MCF 10A (cell line): ENCODE measurements at regions not wholly inside any gene's neighbourhood (a gene's known extent, or its start where the extent isn't known, plus 50 kb on each side); places are given as distances from the start of the nearest gene placed in this dataset.

Source experiments
- BruUV-seq: library from RNA; stranded (reverse); fragments of 400-500 nt; replicated peaks from 2 replicates; lab custom pipeline; 2021; lab: Mats Ljungman, UMichigan
- CTCF ChIA-PET: fragments of 300-600 bp; sonication (Branson Sonifier 250); formaldehyde crosslinking; extraction: SDS; loops from one replicate; lab custom pipeline; 2021; ENCODE audit warnings: antibody characterized with exemption, inconsistent platforms; lab: Yijun Ruan, JAX
- POLR2A ChIA-PET: fragments of 300-600, 350-650 bp; sonication (Branson Sonifier 250); formaldehyde crosslinking; extraction: SDS; loops from one replicate; lab custom pipeline; 2020; ENCODE audit warnings: antibody characterized with exemption, inconsistent platforms; lab: Yijun Ruan, JAX
- DNase-seq: peaks from one replicate; pipeline ENCODE4 v3.0.0-alpha.2; 2018; ENCODE audit not compliant: unreplicated experiment
- H3K27ac Mint-ChIP-seq: one replicate; pipeline ENCODE4 v1.8.0; 2022; ENCODE audit warnings: mild to moderate bottlenecking, low read depth, mixed read lengths; ENCODE audit not compliant: unreplicated experiment
- H3K27me3 Mint-ChIP-seq: one replicate; pipeline ENCODE4 v1.8.0; 2022; ENCODE audit warnings: mixed read lengths; ENCODE audit not compliant: insufficient read depth, unreplicated experiment
- H3K36me3 Mint-ChIP-seq: one replicate; pipeline ENCODE4 v1.8.0; 2022; ENCODE audit warnings: mild to moderate bottlenecking, moderate library complexity, mixed read lengths; ENCODE audit not compliant: insufficient read depth, unreplicated experiment
- H3K4me1 Mint-ChIP-seq: one replicate; pipeline ENCODE4 v1.8.0; 2022; ENCODE audit warnings: mixed read lengths; ENCODE audit not compliant: insufficient read depth, unreplicated experiment
- H3K4me3 Mint-ChIP-seq: one replicate; pipeline ENCODE4 v1.8.0; 2022; ENCODE audit warnings: mild to moderate bottlenecking, moderate library complexity, mixed read lengths; ENCODE audit not compliant: unreplicated experiment
- H3K9me3 Mint-ChIP-seq: one replicate; pipeline ENCODE4 v1.8.0; 2022; ENCODE audit warnings: mixed read lengths; ENCODE audit not compliant: unreplicated experiment
- intact Hi-C: fragments of 100-400 bp; cut with micrococcal nuclease; formaldehyde crosslinking; loops from 2 replicates; pipeline ENCODE4 v1.14.1; 2022
- TF ChIP-seq, protein P1 (sequence below): fragments of 200-600 bp; IDR thresholded peaks from one replicate; pipeline ENCODE4 v1.8.0; 2022; ENCODE audit warnings: antibody characterized with exemption, mild to moderate bottlenecking; ENCODE audit not compliant: unreplicated experiment

DNA sequence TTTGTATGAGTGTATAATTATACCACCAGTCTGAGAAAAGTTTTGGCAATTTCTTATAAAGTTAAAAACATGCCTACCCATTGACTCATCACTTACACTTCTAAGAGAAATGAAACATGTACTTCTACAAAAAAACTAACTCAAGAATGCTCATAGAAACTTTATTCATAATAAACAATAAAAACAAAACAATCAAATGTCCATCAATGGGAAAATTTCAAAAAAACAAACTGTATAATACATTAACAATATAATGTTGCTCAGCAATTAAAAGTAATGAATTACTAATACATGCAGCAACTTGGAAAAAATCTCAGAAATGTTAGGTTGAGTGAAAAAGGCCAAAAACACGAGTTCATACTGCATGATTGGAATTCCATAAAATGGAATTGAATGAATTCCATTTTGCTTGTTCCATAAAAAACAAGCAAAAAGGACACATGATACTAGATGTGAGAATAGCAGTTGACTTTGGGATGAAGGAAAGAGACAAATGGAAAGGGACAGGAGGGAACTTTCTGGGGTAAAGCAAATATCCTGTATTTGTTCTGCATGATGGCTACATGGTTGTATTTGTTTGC lies 726.6 kb downstream of the RFPL4B start:
- Mint-ChIP-seq H3K4me1 (peaks cover 5% of the 10 kb centered on the region), H3K27ac (no peak overlapping the region)
- no TSS peak for BruUV-seq

DNA sequence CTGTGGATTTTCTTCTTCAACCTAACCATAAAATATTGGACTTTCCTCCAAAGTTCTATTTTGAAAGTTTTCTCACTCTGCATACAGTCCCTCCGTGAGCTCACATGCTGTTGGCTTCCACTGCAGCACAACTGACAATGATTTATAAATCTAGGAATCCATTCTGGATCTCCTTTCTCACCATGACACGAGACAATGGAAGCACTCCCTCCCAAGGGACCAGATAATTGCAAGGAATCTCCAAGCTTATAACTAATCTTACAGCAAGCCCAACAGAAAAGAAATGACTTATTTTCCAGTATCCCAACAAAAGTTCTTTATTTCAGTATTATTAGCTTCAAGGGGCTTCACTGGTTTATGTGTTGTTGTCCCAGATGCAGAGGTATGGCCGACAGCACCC lies 729.0 kb downstream of the RFPL4B start:
- Mint-ChIP-seq H3K4me1 (peaks cover 5% of the 10 kb centered on the region), H3K36me3 (no peaks in the 10 kb centered on the region), H3K9me3 (no peaks in the 10 kb centered on the region), H3K27ac (no peak overlapping the region), H3K27me3 (no peaks in the 10 kb centered on the region), H3K4me3 (no peak overlapping the region)
- POLR2A ChIA-PET, result no interaction called here
- TF ChIP-seq, protein P1, sequence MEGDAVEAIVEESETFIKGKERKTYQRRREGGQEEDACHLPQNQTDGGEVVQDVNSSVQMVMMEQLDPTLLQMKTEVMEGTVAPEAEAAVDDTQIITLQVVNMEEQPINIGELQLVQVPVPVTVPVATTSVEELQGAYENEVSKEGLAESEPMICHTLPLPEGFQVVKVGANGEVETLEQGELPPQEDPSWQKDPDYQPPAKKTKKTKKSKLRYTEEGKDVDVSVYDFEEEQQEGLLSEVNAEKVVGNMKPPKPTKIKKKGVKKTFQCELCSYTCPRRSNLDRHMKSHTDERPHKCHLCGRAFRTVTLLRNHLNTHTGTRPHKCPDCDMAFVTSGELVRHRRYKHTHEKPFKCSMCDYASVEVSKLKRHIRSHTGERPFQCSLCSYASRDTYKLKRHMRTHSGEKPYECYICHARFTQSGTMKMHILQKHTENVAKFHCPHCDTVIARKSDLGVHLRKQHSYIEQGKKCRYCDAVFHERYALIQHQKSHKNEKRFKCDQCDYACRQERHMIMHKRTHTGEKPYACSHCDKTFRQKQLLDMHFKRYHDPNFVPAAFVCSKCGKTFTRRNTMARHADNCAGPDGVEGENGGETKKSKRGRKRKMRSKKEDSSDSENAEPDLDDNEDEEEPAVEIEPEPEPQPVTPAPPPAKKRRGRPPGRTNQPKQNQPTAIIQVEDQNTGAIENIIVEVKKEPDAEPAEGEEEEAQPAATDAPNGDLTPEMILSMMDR, result no peak
- CTCF ChIA-PET, result no interaction called here
- DNase-seq, result no peak
- BruUV-seq, result no TSS peak
- intact Hi-C loops, result no loop called here

More for the DNA sequence above, 726.6 kb downstream of the RFPL4B start:
- no peaks in the 10 kb centered on the region for H3K36me3 Mint-ChIP-seq
- intact Hi-C loops, result no loop called here
- H3K27me3 Mint-ChIP-seq, result no peaks in the 10 kb centered on the region
- no peaks in the 10 kb centered on the region for H3K9me3 Mint-ChIP-seq
- TF ChIP-seq, protein P1, result no peak
- ChIA-PET CTCF (no interaction called here), POLR2A (no interaction called here)
- H3K4me3 Mint-ChIP-seq, result no peak overlapping the region
- peak; percentile 21 for DNase-seq

DNA sequence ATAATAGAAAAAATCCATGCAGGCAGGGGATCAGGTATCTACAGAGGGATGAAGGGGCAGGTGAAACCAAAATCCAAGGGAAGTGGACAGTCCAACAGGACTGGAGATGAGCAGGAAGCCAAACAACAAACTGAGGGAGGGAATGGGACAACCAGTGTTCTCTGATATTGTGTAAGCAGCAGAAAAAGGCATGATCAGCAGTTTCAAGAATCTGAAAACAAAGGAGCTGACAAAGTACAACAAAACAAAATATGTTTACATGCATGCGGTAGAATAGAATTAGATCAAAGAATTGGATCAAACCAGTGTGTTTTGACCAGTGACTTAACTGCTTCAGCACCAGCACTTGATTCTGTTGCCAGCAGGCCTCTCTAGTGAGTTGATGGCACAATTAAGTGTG lies 729.7 kb downstream of the RFPL4B start:
- POLR2A ChIA-PET, result interaction anchor here (1.1 kb wide), 1 partner anchor 556 kb away, joined by 3 read pairs; no protein-coding TSS in a partner anchor
- Mint-ChIP-seq H3K4me1 (peaks cover 5% of the 10 kb centered on the region), H3K4me3 (no peak overlapping the region), H3K27me3 (no peaks in the 10 kb centered on the region), H3K9me3 (no peaks in the 10 kb centered on the region), H3K36me3 (no peaks in the 10 kb centered on the region), H3K27ac (no peak overlapping the region)
- DNase-seq, result no peak
- TF ChIP-seq, protein P1, result no peak
- intact Hi-C loops, result no loop called here
- CTCF ChIA-PET, result interaction anchor here (0.5 kb wide), 1 partner anchor 98 kb away, joined by 3 read pairs; no protein-coding TSS in a partner anchor
- BruUV-seq, result no TSS peak

DNA sequence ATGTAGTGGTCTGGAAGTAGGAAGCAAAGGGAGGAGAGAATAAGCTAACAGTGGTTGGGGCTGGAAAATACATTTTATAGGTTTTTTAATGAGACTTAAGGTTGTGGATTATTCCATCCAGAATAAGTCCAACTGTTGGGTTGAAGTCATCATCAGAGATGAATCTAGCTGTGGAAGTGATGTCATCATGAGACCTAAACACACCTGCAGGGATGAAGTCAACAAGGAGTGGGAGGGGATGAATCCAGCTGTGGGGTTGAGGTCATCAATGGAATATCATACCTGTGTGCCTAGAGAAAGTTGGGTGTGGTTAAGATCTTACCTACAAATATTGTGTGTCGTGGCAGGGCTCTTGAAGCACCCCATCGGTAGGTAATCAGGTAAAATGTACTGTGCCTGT lies 730.7 kb downstream of the RFPL4B start:
- CTCF ChIA-PET, result interaction anchor here (0.6 kb wide), 1 partner anchor 701 kb away, joined by 3 read pairs; no protein-coding TSS in a partner anchor
- peaks cover 5% of the 10 kb centered on the region for H3K4me1 Mint-ChIP-seq
- no peaks in the 10 kb centered on the region for H3K36me3 Mint-ChIP-seq
- no peaks in the 10 kb centered on the region for H3K9me3 Mint-ChIP-seq
- BruUV-seq, result no TSS peak
- H3K27ac Mint-ChIP-seq, result no peak overlapping the region
- DNase-seq, result no peak
- no peaks in the 10 kb centered on the region for H3K27me3 Mint-ChIP-seq
- POLR2A ChIA-PET, result interaction anchor here (0.6 to 1.1 kb wide), 4 partner anchors 12 to 637 kb away, joined by 3 to 4 read pairs (median 3); no protein-coding TSS in a partner anchor
- intact Hi-C loops, result no loop called here
- TF ChIP-seq, protein P1, result no peak
- no peak overlapping the region for H3K4me3 Mint-ChIP-seq
